Parathyroid adenoma (tissue), 2 donors: ENCODE measurements at regions not wholly inside any gene's neighbourhood (a gene's known extent, or its start where the extent isn't known, plus 50 kb on each side); places are given as distances from the start of the nearest gene placed in this dataset.

ENCODE experiments used
- H2AFZ ChIP-seq: fragments of 300-600 bp; sonication (generic); one replicate; pipeline ENCODE4 v1.7.0; 2017; ENCODE audit warnings: antibody characterized with exemption, mild to moderate bottlenecking
- H3K27ac ChIP-seq: fragments of 300-600 bp; sonication (generic); one replicate; pipeline ENCODE4 v1.7.0; 2017
- H3K27me3 ChIP-seq: fragments of 300-600 bp; sonication (generic); one replicate; pipeline ENCODE4 v1.7.0; 2017; ENCODE audit warnings: low read length; ENCODE audit not compliant: control insufficient read depth, insufficient read depth
- H3K36me3 ChIP-seq: fragments of 300-600 bp; sonication (generic); one replicate; pipeline ENCODE4 v1.7.0; 2017; ENCODE audit warnings: low read length; ENCODE audit not compliant: control insufficient read depth, insufficient read depth
- H3K4me1 ChIP-seq: fragments of 300-600 bp; sonication (generic); one replicate; pipeline ENCODE4 v1.7.0; 2017; ENCODE audit warnings: control low read depth
- H3K4me2 ChIP-seq: fragments of 300-600 bp; sonication (generic); one replicate; pipeline ENCODE4 v1.7.0; 2017; ENCODE audit warnings: low read length
- H3K4me3 ChIP-seq: fragments of 300-600 bp; sonication (generic); one replicate; pipeline ENCODE4 v1.7.0; 2017; ENCODE audit warnings: low read depth, low read length
- H3K79me2 ChIP-seq: fragments of 300-600 bp; sonication (generic); one replicate; pipeline ENCODE4 v1.7.0; 2017; ENCODE audit warnings: control low read depth
- H3K9ac ChIP-seq: fragments of 300-600 bp; sonication (generic); one replicate; pipeline ENCODE4 v1.7.0; 2017; ENCODE audit warnings: mild to moderate bottlenecking
- H3K9me3 ChIP-seq: fragments of 300-600 bp; sonication (generic); one replicate; pipeline ENCODE4 v1.7.0; 2017; ENCODE audit warnings: low read length; ENCODE audit not compliant: control insufficient read depth
- CTCF ChIP-seq: fragments of 300-600 bp; sonication (generic); IDR thresholded peaks from one replicate; pipeline ENCODE4 v1.7.0; 2017; ENCODE audit warnings: antibody characterized with exemption, mild to moderate bottlenecking
- donor health status: primary hyperparathyroidism.

- Histone ChIP-seq H3K27me3 (no peaks in the 10 kb centered on the region), H2AFZ (no peak overlapping the region), H3K36me3 (no peaks in the 10 kb centered on the region), H3K9ac (no peak overlapping the region), H3K4me1 (no peaks in the 10 kb centered on the region), H3K79me2 (no peaks in the 10 kb centered on the region), H3K4me2 (no peak overlapping the region), H3K4me3 (no peak overlapping the region), H3K9me3 (no peaks in the 10 kb centered on the region), H3K27ac (no peak overlapping the region)
- no peak for TF ChIP-seq CTCF
Observed at GRCh38 chr3:27905625-27906024, 183.5 kb upstream of the EOMES start.

GRCh38 chr3:27907148-27907547 lies 185.0 kb upstream of the EOMES start:
- no peak overlapping the region for H3K27ac ChIP-seq
- H3K27me3 ChIP-seq = no peaks in the 10 kb centered on the region
- no peak overlapping the region for H2AFZ ChIP-seq
- H3K4me3 ChIP-seq = no peak overlapping the region
- H3K36me3 ChIP-seq = no peaks in the 10 kb centered on the region
- no peak overlapping the region for H3K9ac ChIP-seq
- no peak for TF ChIP-seq CTCF
- no peaks in the 10 kb centered on the region for H3K4me1 ChIP-seq
- no peaks in the 10 kb centered on the region for H3K79me2 ChIP-seq
- H3K9me3 ChIP-seq = no peaks in the 10 kb centered on the region
- no peak overlapping the region for H3K4me2 ChIP-seq

GRCh38 chr3:27907929-27908328 lies 185.8 kb upstream of the EOMES start:
- Histone ChIP-seq H3K27ac (no peak overlapping the region), H3K4me3 (no peak overlapping the region), H2AFZ (no peak overlapping the region), H3K4me1 (no peaks in the 10 kb centered on the region), H3K27me3 (no peaks in the 10 kb centered on the region), H3K9ac (no peak overlapping the region), H3K36me3 (no peaks in the 10 kb centered on the region), H3K79me2 (no peaks in the 10 kb centered on the region), H3K4me2 (no peak overlapping the region), H3K9me3 (no peaks in the 10 kb centered on the region)
- TF ChIP-seq CTCF = no peak

GRCh38 chr3:27910456-27910855 lies 188.3 kb upstream of the EOMES start:
- Histone ChIP-seq H3K79me2 (no peaks in the 10 kb centered on the region), H3K9me3 (no peaks in the 10 kb centered on the region), H2AFZ (no peak overlapping the region), H3K36me3 (no peaks in the 10 kb centered on the region), H3K4me2 (no peak overlapping the region), H3K27me3 (no peaks in the 10 kb centered on the region), H3K4me1 (no peaks in the 10 kb centered on the region), H3K4me3 (no peak overlapping the region), H3K9ac (no peak overlapping the region), H3K27ac (no peak overlapping the region)
- no peak for TF ChIP-seq CTCF

GRCh38 chr3:27914199-27914598 lies 192.1 kb upstream of the EOMES start:
- no peaks in the 10 kb centered on the region for H3K4me1 ChIP-seq
- H3K79me2 ChIP-seq = no peaks in the 10 kb centered on the region
- H2AFZ ChIP-seq = no peak overlapping the region
- H3K27ac ChIP-seq = no peak overlapping the region
- no peaks in the 10 kb centered on the region for H3K27me3 ChIP-seq
- no peak overlapping the region for H3K9ac ChIP-seq
- no peak overlapping the region for H3K4me3 ChIP-seq
- no peak overlapping the region for H3K4me2 ChIP-seq
- H3K9me3 ChIP-seq = no peaks in the 10 kb centered on the region
- H3K36me3 ChIP-seq = no peaks in the 10 kb centered on the region
- no peak for TF ChIP-seq CTCF
